HG02798 (cell line): ENCODE measurements at regions not wholly inside any gene's neighbourhood (a gene's known extent, or its start where the extent isn't known, plus 50 kb on each side); places are given as distances from the start of the nearest gene placed in this dataset.

Experiments
- ATAC-seq: cut with Tn5 transposase; IDR thresholded peaks from one replicate; pipeline ENCODE4 v1.9.1; 2021; ENCODE audit warnings: mild to moderate bottlenecking; ENCODE audit not compliant: unreplicated experiment, poor library complexity

GRCh38 chr9:14522627-14523379, 170.4 kb downstream of the ZDHHC21 start:
- no peak for ATAC-seq

- no peak for ATAC-seq
Measured at GRCh38 chr9:14520341-14520740, 172.9 kb downstream of the ZDHHC21 start.

GRCh38 chr9:14517154-14517906, 175.9 kb downstream of the ZDHHC21 start:
- no peak for ATAC-seq

GRCh38 chr9:14516656-14517055, 176.6 kb downstream of the ZDHHC21 start:
- no peak for ATAC-seq

DNA sequence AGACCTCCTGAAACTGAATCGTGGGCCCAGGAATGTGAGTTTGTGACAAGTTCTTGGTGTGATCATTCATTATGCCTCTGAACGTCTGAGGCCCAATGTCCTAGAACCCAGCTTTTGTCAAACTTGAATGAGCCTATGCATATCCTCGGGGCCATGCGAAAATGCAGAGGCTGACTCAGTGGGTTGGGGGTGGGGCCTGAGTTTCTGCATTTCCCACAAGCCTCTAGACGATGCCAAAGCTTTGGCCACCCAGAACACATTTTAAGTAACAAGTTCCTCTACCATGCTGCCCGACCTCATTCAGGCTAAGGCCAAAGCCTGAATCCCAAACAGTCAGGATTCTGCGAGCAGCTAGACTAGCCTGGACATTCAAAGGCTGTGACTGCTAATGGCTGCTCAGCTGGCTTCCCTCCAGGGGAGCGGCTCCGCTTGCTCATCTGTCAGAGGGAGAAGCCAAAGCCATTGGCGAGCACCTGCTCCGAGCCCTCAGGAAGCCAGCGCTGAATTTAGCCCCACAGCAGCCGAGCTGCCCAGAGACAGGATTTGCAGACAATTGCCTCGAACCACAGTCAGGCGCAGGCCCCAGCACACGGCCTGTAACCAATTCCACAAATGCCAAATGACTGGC, 177.5 kb downstream of the ZDHHC21 start:
- ATAC-seq, result no peak

DNA sequence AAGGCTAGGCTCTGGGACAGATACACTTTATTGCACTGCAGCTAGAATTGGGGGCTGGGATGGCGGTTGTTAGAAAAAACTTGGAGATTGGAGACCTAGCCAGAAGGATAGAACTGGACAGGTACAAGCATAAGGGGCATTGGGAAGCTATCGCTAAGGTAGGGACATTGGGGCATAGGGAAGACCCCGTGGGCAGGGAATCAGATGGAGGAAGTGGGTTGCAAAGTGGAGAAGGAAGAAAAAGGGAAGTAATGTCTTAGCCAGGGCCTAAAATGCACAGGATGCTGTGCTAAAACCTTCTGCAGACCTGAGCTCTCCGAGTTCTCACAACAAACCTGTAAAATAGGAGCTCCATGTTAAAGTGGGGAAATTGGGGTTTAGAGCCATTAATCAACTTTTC, 178.2 kb downstream of the ZDHHC21 start:
- ATAC-seq, result no peak

- no peak for ATAC-seq
Measured at GRCh38 chr9:14512942-14513341, 180.3 kb downstream of the ZDHHC21 start.

- no peak for ATAC-seq
Measured at GRCh38 chr9:14511452-14511851, 181.8 kb downstream of the ZDHHC21 start.

DNA sequence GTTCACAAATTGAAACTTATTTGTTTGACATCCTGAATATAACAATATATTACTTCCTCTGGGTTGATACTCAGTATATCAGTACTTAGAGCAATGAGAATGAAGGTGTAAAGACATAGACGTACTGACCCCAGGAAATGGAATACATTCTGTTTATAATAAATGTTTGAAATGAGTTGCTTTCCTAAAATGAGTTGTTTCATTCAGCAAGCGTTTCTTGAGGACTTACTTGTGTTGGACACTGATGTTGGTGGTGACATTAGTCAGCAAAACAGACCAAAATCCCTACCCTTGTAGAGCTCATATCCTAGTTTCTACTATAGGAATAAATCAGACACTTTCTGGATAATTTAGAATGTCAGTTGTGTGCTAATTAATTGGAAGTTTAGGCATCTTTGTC, 184.3 kb downstream of the ZDHHC21 start:
- ATAC-seq, result no peak

DNA sequence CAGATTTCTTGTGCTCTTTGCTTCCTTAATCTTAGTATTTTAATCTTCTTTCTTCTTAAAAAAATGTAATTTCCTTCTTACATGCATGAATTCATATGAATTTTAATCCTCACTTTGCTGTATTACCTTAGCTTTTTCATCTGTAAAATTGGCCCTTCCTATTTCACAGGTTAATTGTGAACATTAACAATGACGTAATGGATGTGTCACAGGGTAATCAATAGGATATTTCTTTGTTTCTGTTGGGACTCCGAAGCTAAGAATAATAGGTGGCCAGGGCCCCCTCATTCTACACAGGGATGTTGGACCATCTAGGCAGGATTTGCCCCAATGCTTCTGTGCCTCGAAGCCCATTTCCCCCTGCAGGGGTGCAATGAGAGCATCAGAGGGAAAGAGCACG, 187.4 kb upstream of the NFIB start:
- no peak for ATAC-seq

GRCh38 chr9:14500705-14501104, 186.8 kb upstream of the NFIB start:
- peak; percentile 37 for ATAC-seq

- ATAC-seq, result no peak
Measured at GRCh38 chr9:14499976-14500375, 186.0 kb upstream of the NFIB start.

DNA sequence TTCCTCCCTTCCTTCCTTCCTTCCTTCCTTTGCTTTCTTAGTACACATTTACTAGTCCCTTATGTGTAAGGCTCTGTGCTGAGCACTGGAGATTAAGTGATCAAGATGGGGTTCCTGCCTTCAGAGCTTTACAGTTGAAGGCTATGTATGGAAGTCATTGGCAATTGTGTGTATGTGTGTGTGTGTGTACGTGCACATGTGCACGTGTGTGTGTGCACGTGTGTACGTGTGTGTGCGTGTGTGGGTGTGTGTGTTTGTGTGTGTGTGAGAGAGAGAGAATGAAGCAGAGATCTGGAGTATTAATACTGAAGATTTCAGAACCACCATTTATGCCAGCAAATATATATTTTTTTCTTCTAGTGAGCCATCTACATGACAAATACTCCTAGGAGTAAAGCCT, 184.9 kb upstream of the NFIB start:
- ATAC-seq, result no peak

DNA sequence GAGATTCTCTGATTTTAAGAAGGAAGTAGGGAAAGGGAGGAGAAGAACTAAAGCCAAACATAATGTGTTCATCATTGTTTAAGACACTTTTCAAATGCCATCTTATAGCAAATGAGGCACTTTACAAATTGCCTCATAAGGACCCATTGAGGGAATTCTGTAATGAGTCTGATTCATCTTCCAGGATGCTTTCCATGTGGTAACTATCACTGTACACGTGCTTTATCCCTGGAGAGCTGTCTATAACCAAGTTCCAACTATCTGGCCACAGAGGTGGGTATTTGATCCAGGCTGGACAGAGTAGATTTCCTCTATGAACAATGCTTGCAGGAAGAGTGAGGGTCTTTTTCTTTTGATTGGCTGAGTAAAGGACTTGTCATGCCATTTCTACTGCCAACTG, 183.5 kb upstream of the NFIB start:
- ATAC-seq, result no peak

DNA sequence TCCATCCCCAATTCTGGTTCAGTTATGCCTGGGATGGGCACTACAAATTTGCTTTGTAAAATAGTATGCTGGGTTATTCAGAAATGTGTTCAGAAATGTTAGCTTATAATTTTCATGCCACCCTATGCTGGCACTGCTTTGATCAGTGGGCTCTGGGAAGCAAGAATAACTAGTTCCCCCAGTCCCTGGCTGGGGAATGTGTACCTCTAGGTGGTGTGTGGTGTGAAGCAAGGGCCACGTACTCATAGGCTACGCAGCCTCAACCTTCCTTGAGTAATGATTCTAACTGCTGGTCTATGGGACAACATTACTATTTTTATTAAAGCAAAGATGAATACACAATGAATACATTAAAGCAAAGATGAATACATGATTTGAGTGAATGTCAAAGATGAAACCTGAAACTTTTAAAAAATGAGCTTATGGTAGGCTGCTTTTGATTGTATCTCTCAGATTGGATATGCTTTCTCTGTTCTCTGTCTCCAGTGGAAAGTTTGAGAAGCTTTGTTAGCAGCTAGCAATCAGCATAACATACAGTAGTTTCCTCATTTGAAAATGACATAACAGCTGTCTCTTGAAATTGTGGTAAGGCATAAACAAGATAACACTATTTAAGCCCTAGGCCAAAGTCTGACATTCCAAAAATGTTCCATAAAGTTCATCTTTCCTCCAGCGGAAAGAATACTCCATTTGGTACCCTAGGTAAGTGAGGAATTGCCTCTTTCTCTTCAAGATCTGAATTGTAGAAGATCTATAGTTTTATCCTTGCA, 174.7 kb upstream of the NFIB start:
- no peak for ATAC-seq

DNA sequence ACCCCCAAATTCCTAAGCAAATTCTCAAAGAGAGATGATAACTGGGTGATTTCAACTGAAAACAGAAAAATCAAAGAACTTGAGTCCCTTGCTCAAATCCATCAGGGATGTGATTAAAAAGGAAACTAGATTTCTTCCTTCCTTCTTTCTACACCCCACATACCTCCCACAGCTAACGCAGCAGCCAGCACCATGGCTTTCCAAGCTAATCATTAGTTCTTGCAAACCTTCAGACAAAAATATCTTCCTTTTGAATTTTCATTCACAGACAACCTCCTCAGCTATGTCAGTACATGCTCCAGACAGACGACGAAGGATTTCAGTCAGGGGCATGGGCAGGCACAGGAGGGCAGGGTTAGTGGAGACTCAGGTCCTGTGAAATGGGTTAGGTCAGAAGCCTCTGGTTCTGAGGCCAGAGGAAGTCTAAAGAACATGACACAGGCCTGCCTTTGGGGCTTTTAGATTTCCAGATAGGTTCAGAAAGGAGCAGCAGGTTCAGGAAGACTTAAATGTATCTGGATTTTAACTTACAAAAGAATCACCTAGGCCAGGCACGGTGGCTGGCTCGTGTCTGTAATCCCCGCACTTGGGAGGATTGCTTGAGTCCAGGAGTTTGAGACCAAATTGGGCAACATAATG, 173.7 kb upstream of the NFIB start:
- ATAC-seq, result no peak

- ATAC-seq, result no peak
Measured at GRCh38 chr9:14485366-14485765, 171.4 kb upstream of the NFIB start.

- no peak for ATAC-seq
Measured at GRCh38 chr9:14482856-14483255, 168.9 kb upstream of the NFIB start.

GRCh38 chr9:14480526-14480925, 166.6 kb upstream of the NFIB start:
- no peak for ATAC-seq

GRCh38 chr9:14479163-14479560, 165.2 kb upstream of the NFIB start:
- peak; percentile 73 for ATAC-seq
